OCI-LY3 (cell line): ENCODE measurements at regions not wholly inside any gene's neighbourhood (a gene's known extent, or its start where the extent isn't known, plus 50 kb on each side); places are given as distances from the start of the nearest gene placed in this dataset.

Experiments
- EZH2phosphoT487 ChIP-seq: fragments of 200-600 bp; shearing (Covaris generic); IDR thresholded peaks from 2 replicates; pipeline ENCODE4 v1.6.1; 2018; ENCODE audit warnings: antibody characterized with exemption, mixed run types, low read depth
- TF ChIP-seq, protein P1 (sequence below): fragments of 200-600, 300-600 bp; sonication (generic); IDR thresholded peaks from 2 replicates; pipeline ENCODE4 v1.5.1; 2014; ENCODE audit warnings: antibody characterized with exemption, low read length, low read depth

DNA sequence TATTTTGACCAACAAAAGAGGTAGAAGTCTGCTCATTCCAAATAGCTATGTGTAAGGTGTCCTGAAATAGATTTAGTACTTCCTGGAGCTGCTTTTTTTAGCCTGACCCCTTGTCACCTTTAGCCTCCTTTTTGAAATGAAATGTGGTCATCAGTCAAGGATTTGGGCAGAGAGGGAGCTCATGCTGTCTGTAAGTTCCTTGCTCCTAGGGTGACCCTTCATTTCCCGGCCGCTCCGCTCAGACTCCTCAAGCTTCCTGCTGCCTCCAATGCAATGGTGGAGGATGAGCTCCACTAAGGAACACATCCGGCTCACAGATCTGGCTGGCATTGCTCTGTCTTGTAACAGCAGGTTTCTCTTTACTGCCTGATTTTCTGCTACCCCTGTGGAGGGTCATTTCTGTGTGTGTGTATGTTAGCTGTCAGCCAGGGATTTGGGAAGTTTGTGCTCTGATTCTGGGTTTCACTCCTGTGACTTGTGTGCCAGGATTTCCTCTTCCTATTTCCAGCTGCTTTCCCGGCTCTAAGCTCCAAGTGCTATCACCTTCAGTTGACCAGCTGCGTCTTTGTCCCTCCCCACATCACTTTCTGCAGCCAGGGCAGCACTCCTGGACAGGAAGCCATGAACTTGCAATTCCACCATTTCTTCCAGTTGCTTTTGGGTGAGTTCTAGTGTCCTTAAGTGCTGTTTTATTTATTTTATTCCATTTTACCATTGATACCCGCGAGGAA is 265.9 kb downstream of the ICE1 start:
- TF ChIP-seq, protein P1, sequence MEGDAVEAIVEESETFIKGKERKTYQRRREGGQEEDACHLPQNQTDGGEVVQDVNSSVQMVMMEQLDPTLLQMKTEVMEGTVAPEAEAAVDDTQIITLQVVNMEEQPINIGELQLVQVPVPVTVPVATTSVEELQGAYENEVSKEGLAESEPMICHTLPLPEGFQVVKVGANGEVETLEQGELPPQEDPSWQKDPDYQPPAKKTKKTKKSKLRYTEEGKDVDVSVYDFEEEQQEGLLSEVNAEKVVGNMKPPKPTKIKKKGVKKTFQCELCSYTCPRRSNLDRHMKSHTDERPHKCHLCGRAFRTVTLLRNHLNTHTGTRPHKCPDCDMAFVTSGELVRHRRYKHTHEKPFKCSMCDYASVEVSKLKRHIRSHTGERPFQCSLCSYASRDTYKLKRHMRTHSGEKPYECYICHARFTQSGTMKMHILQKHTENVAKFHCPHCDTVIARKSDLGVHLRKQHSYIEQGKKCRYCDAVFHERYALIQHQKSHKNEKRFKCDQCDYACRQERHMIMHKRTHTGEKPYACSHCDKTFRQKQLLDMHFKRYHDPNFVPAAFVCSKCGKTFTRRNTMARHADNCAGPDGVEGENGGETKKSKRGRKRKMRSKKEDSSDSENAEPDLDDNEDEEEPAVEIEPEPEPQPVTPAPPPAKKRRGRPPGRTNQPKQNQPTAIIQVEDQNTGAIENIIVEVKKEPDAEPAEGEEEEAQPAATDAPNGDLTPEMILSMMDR = no peak
- no peak for TF ChIP-seq EZH2phosphoT487
